IMR-90 (cell line): ENCODE measurements at regions not wholly inside any gene's neighbourhood (a gene's known extent, or its start where the extent isn't known, plus 50 kb on each side); places are given as distances from the start of the nearest gene placed in this dataset.

Experiments
- ATAC-seq: fragments of 200-7000 bp; cut with Tn5 transposase; 2 replicates; pipeline ENCODE4 v1.9.1; 2020; ENCODE audit warnings: low read depth, mild to moderate bottlenecking, moderate library complexity
- BruUV-seq: library from RNA; stranded (reverse); fragments of 400-500 nt; replicated peaks from 2 replicates; lab custom pipeline; 2021; lab: Mats Ljungman, UMichigan
- CTCF ChIA-PET: fragments of 300-600 bp; formaldehyde crosslinking; extraction: SDS; loops from one replicate; lab custom pipeline; 2021; ENCODE audit warnings: antibody characterized with exemption; lab: Yijun Ruan, JAX
- POLR2A ChIA-PET: fragments of 300-600 bp; sonication (Branson Sonifier 250); formaldehyde crosslinking; loops from one replicate; lab custom pipeline; 2022; ENCODE audit warnings: antibody characterized with exemption; ENCODE audit not compliant: unreplicated experiment; lab: Charles Lee
- DNase-seq: peaks from one replicate; pipeline ENCODE4 v3.0.0; 2013
- H2AFZ ChIP-seq: replicated peaks from 2 replicates; pipeline ENCODE3; 2013; ENCODE audit warnings: low read length, mild to moderate bottlenecking; ENCODE audit not compliant: poor library complexity
- H2AK5ac ChIP-seq: 2 replicates; pipeline ENCODE4 v1.6.1; 2013; ENCODE audit warnings: low read depth, low read length, inconsistent platforms
- H2AK9ac ChIP-seq: replicated peaks from 2 replicates; pipeline ENCODE3; 2013; ENCODE audit warnings: mild to moderate bottlenecking, low read depth, low read length, moderate library complexity; ENCODE audit not compliant: poor library complexity
- H2BK120ac ChIP-seq: 2 replicates; pipeline ENCODE4 v1.6.1; 2013; ENCODE audit warnings: low read depth, low read length, inconsistent platforms
- H2BK15ac ChIP-seq: 3 replicates; pipeline ENCODE4 v1.6.1; 2013; ENCODE audit warnings: low read depth, low read length, inconsistent platforms
- H2BK20ac ChIP-seq: 2 replicates; pipeline ENCODE4 v1.6.1; 2013; ENCODE audit warnings: low read depth, mild to moderate bottlenecking, inconsistent platforms, low read length, moderate library complexity
- H2BK5ac ChIP-seq: 2 replicates; pipeline ENCODE4 v1.6.1; 2013; ENCODE audit warnings: mild to moderate bottlenecking, low read depth, low read length, inconsistent platforms; ENCODE audit not compliant: poor library complexity, severe bottlenecking
- H3K14ac ChIP-seq: replicated peaks from 2 replicates; pipeline ENCODE4 v1.6.1; 2013; ENCODE audit warnings: low read depth, low read length, inconsistent platforms
- H3K18ac ChIP-seq: 2 replicates; pipeline ENCODE4 v1.6.1; 2013; ENCODE audit warnings: low read depth, low read length, control low read depth
- H3K23ac ChIP-seq: 2 replicates; pipeline ENCODE4 v1.6.1; 2013; ENCODE audit warnings: low read depth, low read length, inconsistent platforms
- H3K27ac ChIP-seq: 2 replicates; pipeline ENCODE4 v1.5.1; 2013; ENCODE audit warnings: mild to moderate bottlenecking, control low read depth, low read length; ENCODE audit not compliant: insufficient read depth
- H3K27me3 ChIP-seq: 2 replicates; pipeline ENCODE4 v1.6.1; 2013; ENCODE audit warnings: low read length; ENCODE audit not compliant: control insufficient read depth, insufficient read depth
- H3K36me3 ChIP-seq: 2 replicates; pipeline ENCODE4 v1.6.1; 2013; ENCODE audit warnings: low read length, mixed read lengths; ENCODE audit not compliant: control insufficient read depth, insufficient read depth
- H3K4ac ChIP-seq: 2 replicates; pipeline ENCODE4 v1.6.1; 2013; ENCODE audit warnings: low read depth, low read length, inconsistent platforms
- H3K4me1 ChIP-seq: 2 replicates; pipeline ENCODE4 v1.6.1; 2013; ENCODE audit warnings: low read length, mixed read lengths; ENCODE audit not compliant: control insufficient read depth, insufficient read depth
- H3K4me2 ChIP-seq: 2 replicates; pipeline ENCODE4 v1.6.1; 2013; ENCODE audit warnings: low read depth, mild to moderate bottlenecking, control low read depth, low read length, moderate library complexity
- H3K4me3 ChIP-seq: 2 replicates; pipeline ENCODE4 v1.5.1; 2013; ENCODE audit warnings: low read depth, mild to moderate bottlenecking, control low read depth, low read length, moderate library complexity; ENCODE audit not compliant: insufficient read depth
- H3K56ac ChIP-seq: 2 replicates; pipeline ENCODE4 v1.6.1; 2013; ENCODE audit warnings: low read length, inconsistent platforms; ENCODE audit not compliant: insufficient read depth; ENCODE audit errors: extremely low read depth
- H3K79me1 ChIP-seq, 2 experiments: 2 replicates each; pipeline ENCODE4 v1.6.1; 2013; ENCODE audit warnings: low read length in 2 of 2, inconsistent platforms in 1 of 2, low read depth in 1 of 2
- H3K9ac ChIP-seq: 2 replicates; pipeline ENCODE4 v1.6.1; 2013; ENCODE audit warnings: low read depth, low read length, control low read depth
- H3K9me1 ChIP-seq: 2 replicates; pipeline ENCODE4 v1.6.1; 2013; ENCODE audit warnings: low read length, inconsistent platforms; ENCODE audit not compliant: insufficient read depth
- H3K9me3 ChIP-seq: 2 replicates; pipeline ENCODE4 v1.6.1; 2013; ENCODE audit warnings: low read length; ENCODE audit not compliant: control insufficient read depth, insufficient read depth
- H4K20me1 ChIP-seq: 2 replicates; pipeline ENCODE4 v1.6.1; 2013; ENCODE audit warnings: low read length, inconsistent platforms; ENCODE audit not compliant: insufficient read depth
- H4K5ac ChIP-seq: 2 replicates; pipeline ENCODE4 v1.6.1; 2013; ENCODE audit warnings: mild to moderate bottlenecking, low read depth, low read length, control low read depth
- H4K8ac ChIP-seq, 2 experiments: 2 replicates each; pipeline ENCODE4 v1.6.1; 2013; ENCODE audit warnings: low read depth in 2 of 2, low read length in 2 of 2, control low read depth in 1 of 2, inconsistent platforms in 1 of 2
- H4K91ac ChIP-seq: 2 replicates; pipeline ENCODE4 v1.6.1; 2013; ENCODE audit warnings: low read depth, low read length, inconsistent platforms; ENCODE audit not compliant: insufficient read depth
- BHLHE40 ChIP-seq: fragments of 150-350 bp; IDR thresholded peaks from 2 replicates; pipeline ENCODE4 v1.6.1; 2016; ENCODE audit warnings: mild to moderate bottlenecking, low read depth, low read length
- CEBPB ChIP-seq: IDR thresholded peaks from 2 replicates; pipeline ENCODE4 v1.6.1; 2012; ENCODE audit warnings: low read depth, low read length, improper control_type of control experiment
- CHD1 ChIP-seq: IDR thresholded peaks from 2 replicates; pipeline ENCODE4 v1.6.1; 2012; ENCODE audit warnings: low read depth, low read length, improper control_type of control experiment
- FOS ChIP-seq: fragments of 150-350 bp; IDR thresholded peaks from 2 replicates; pipeline ENCODE4 v1.6.1; 2016; ENCODE audit warnings: low read depth, low read length
- MAFK ChIP-seq: IDR thresholded peaks from 2 replicates; pipeline ENCODE4 v1.6.1; 2012; ENCODE audit warnings: low read depth, low read length, improper control_type of control experiment
- MAZ ChIP-seq: IDR thresholded peaks from 2 replicates; pipeline ENCODE4 v1.6.1; 2012; ENCODE audit warnings: low read depth, mild to moderate bottlenecking, low read length, improper control_type of control experiment, moderate library complexity, borderline replicate concordance
- MXI1 ChIP-seq: IDR thresholded peaks from 2 replicates; pipeline ENCODE4 v1.6.1; 2012; ENCODE audit warnings: low read depth, mild to moderate bottlenecking, low read length, moderate library complexity, borderline replicate concordance
- NFE2L2 ChIP-seq: fragments of 150-350 bp; IDR thresholded peaks from 2 replicates; pipeline ENCODE4 v1.6.1; 2016; ENCODE audit warnings: low read depth, mild to moderate bottlenecking, low read length
- POLR2A ChIP-seq: IDR thresholded peaks from 2 replicates; pipeline ENCODE4 v1.6.1; 2012; ENCODE audit warnings: mild to moderate bottlenecking, low read depth, low read length
- RAD21 ChIP-seq: IDR thresholded peaks from 2 replicates; pipeline ENCODE4 v1.6.1; 2012; ENCODE audit warnings: low read length, improper control_type of control experiment
- RCOR1 ChIP-seq: IDR thresholded peaks from 2 replicates; pipeline ENCODE4 v1.6.1; 2012; ENCODE audit warnings: mild to moderate bottlenecking, low read length, improper control_type of control experiment; ENCODE audit not compliant: insufficient replicate concordance
- RFX5 ChIP-seq: IDR thresholded peaks from 2 replicates; pipeline ENCODE4 v1.8.0; 2012; ENCODE audit warnings: low read depth, mild to moderate bottlenecking, low read length, moderate library complexity
- SMC3 ChIP-seq: fragments of 150-350 bp; IDR thresholded peaks from 2 replicates; pipeline ENCODE4 v1.6.1; 2016; ENCODE audit warnings: low read depth, mild to moderate bottlenecking, antibody characterized with exemption, low read length, moderate library complexity
- WGBS, 2 experiments: methylation state at CpG; one replicate each; pipeline versions ENCODE4 v1.1.5 to v1.1.7; 2013; ENCODE audit warnings: missing lambda C conversion rate in 2 of 2; ENCODE audit not compliant: insufficient read length in 1 of 2; ENCODE audit errors: extremely low coverage in 2 of 2; 5-methylcytosine and 5-hydroxymethylcytosine counted together
- dilution Hi-C: fragments of 300-500 bp; cut with HindIII; formaldehyde crosslinking; loops from one replicate; pipeline ENCODE4 v1.14.3; 2018; ENCODE audit warnings: low sequenced_read_pairs; ENCODE audit not compliant: unreplicated experiment
- in situ Hi-C: fragments of 300-500 bp; cut with MboI; formaldehyde crosslinking; loops from 3 replicates; pipeline ENCODE4 v1.14.3; 2019; ENCODE audit warnings: low sequenced_read_pairs, inconsistent platforms, mixed read lengths
- intact Hi-C: fragments of 100-400 bp; cut with micrococcal nuclease; formaldehyde crosslinking; loops from 2 replicates; pipeline ENCODE4 v1.10.0; 2022
- TF ChIP-seq, protein P1 (sequence below): fragments of 150-350 bp; IDR thresholded peaks from 2 replicates; pipeline ENCODE4 v1.6.1; 2017; ENCODE audit warnings: mild to moderate bottlenecking, antibody characterized with exemption, low read length, low read depth
- TF ChIP-seq, protein P2 (sequence below): conservative IDR thresholded peaks from 2 replicates; pipeline ENCODE4 v1.5.1; 2012; ENCODE audit warnings: mild to moderate bottlenecking, low read depth, low read length, improper control_type of control experiment
- TF ChIP-seq, protein P3 (sequence below): fragments of 150-350 bp; IDR thresholded peaks from 2 replicates; pipeline ENCODE4 v1.6.1; 2016; ENCODE audit warnings: low read depth, mild to moderate bottlenecking, low read length, moderate library complexity, borderline replicate concordance

DNA sequence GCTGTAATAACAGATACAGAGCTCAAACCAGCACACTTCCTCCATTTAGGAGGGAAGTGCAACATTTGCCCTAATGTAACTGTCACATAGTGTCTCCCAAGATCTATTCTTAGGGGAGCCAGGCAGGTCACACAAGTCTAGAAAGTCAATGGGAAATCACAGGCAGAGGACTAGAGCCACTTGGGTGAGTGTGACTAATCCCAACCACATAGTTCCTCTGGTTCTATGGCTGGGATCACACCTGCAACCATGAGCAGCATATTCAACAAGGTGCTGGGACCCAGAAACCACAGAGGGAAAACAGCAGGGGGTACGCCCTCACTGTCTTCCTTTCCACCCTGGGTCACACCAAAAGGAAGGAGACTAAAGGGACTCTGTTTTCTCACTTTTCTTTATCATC is 66.8 kb upstream of the TACR3 start:
- Histone ChIP-seq H3K4me2 (no peak overlapping the region), H4K20me1 (no peaks in the 10 kb centered on the region), H3K36me3 (no peaks in the 10 kb centered on the region), H2BK15ac (no peak overlapping the region), H2AFZ (no peak overlapping the region), H3K4me1 (no peaks in the 10 kb centered on the region), H4K8ac (no peak overlapping the region), H3K23ac (no peak overlapping the region), H3K4ac (no peak overlapping the region), H2BK20ac (no peak overlapping the region), H3K9ac (no peak overlapping the region), H2AK5ac (no peak overlapping the region), H3K14ac (no peak overlapping the region), H2BK120ac (no peak overlapping the region), H2AK9ac (no peak overlapping the region), H3K79me1 (no peaks in the 10 kb centered on the region), H3K9me1 (no peaks in the 10 kb centered on the region), H4K91ac (no peak overlapping the region), H4K5ac (no peak overlapping the region), H3K9me3 (peaks cover 14% of the 10 kb centered on the region), H3K18ac (no peak overlapping the region), H3K4me3 (no peak overlapping the region), H3K56ac (no peak overlapping the region), H2BK5ac (no peak overlapping the region), H3K27me3 (no peaks in the 10 kb centered on the region), H3K27ac (no peak overlapping the region)
- intact Hi-C loops: no loop called here
- ChIA-PET CTCF (no interaction called here), POLR2A (no interaction called here)
- DNase-seq (no peak), ATAC-seq (no peak)
- no CpG with 5 or more reads among the region's 1 CpG for WGBS, 2 experiments
- TF ChIP-seq CEBPB (no peak), BHLHE40 (no peak), MAFK (no peak), MXI1 (no peak), CHD1 (no peak), RFX5 (no peak), FOS (no peak), RAD21 (no peak), RCOR1 (no peak), NFE2L2 (no peak), SMC3 (no peak), POLR2A (no peak), MAZ (no peak)
- TF ChIP-seq, protein P1, sequence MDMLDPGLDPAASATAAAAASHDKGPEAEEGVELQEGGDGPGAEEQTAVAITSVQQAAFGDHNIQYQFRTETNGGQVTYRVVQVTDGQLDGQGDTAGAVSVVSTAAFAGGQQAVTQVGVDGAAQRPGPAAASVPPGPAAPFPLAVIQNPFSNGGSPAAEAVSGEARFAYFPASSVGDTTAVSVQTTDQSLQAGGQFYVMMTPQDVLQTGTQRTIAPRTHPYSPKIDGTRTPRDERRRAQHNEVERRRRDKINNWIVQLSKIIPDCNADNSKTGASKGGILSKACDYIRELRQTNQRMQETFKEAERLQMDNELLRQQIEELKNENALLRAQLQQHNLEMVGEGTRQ: no peak
- TF ChIP-seq, protein P2, sequence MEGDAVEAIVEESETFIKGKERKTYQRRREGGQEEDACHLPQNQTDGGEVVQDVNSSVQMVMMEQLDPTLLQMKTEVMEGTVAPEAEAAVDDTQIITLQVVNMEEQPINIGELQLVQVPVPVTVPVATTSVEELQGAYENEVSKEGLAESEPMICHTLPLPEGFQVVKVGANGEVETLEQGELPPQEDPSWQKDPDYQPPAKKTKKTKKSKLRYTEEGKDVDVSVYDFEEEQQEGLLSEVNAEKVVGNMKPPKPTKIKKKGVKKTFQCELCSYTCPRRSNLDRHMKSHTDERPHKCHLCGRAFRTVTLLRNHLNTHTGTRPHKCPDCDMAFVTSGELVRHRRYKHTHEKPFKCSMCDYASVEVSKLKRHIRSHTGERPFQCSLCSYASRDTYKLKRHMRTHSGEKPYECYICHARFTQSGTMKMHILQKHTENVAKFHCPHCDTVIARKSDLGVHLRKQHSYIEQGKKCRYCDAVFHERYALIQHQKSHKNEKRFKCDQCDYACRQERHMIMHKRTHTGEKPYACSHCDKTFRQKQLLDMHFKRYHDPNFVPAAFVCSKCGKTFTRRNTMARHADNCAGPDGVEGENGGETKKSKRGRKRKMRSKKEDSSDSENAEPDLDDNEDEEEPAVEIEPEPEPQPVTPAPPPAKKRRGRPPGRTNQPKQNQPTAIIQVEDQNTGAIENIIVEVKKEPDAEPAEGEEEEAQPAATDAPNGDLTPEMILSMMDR: no peak
- TF ChIP-seq, protein P3, sequence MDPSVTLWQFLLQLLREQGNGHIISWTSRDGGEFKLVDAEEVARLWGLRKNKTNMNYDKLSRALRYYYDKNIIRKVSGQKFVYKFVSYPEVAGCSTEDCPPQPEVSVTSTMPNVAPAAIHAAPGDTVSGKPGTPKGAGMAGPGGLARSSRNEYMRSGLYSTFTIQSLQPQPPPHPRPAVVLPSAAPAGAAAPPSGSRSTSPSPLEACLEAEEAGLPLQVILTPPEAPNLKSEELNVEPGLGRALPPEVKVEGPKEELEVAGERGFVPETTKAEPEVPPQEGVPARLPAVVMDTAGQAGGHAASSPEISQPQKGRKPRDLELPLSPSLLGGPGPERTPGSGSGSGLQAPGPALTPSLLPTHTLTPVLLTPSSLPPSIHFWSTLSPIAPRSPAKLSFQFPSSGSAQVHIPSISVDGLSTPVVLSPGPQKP: no peak
- dilution Hi-C loops: no loop called here
- in situ Hi-C loops: no loop called here
- BruUV-seq: no TSS peak
